Osteoblast (primary cell): ENCODE measurements at regions not wholly inside any gene's neighbourhood (a gene's known extent, or its start where the extent isn't known, plus 50 kb on each side); places are given as distances from the start of the nearest gene placed in this dataset.

ENCODE experiments used
- DNase-seq: peaks from one replicate; pipeline ENCODE4 v3.0.0; 2011; ENCODE audit warnings: low spot score, mixed read lengths; ENCODE audit not compliant: insufficient read length; ENCODE audit errors: missing footprints
- H2AFZ ChIP-seq: 2 replicates; pipeline ENCODE4 v1.6.0; 2011; ENCODE audit warnings: mild to moderate bottlenecking, low read length
- H3K27ac ChIP-seq: 2 replicates; pipeline ENCODE4 v1.5.1; 2011; ENCODE audit warnings: mild to moderate bottlenecking, low read depth, low read length, moderate library complexity
- H3K27me3 ChIP-seq: 2 replicates; pipeline ENCODE4 v1.6.0; 2012; ENCODE audit warnings: mild to moderate bottlenecking, control low read depth, inconsistent platforms, low read length, moderate library complexity; ENCODE audit not compliant: insufficient read depth
- H3K36me3 ChIP-seq: 2 replicates; pipeline ENCODE4 v1.5.1; 2011; ENCODE audit warnings: mild to moderate bottlenecking, low read length, control low read depth, moderate library complexity; ENCODE audit not compliant: insufficient read depth
- H3K4me1 ChIP-seq: 2 replicates; pipeline ENCODE4 v1.5.1; 2011; ENCODE audit warnings: mild to moderate bottlenecking, low read length, control low read depth, moderate library complexity; ENCODE audit not compliant: insufficient read depth
- H3K4me2 ChIP-seq: 2 replicates; pipeline ENCODE4 v1.6.0; 2011; ENCODE audit warnings: mild to moderate bottlenecking, low read length; ENCODE audit not compliant: insufficient read depth
- H3K4me3 ChIP-seq: fragments of 200-600 bp; sonication (generic); 3 replicates; pipeline ENCODE4 v1.5.1; 2012; ENCODE audit warnings: mild to moderate bottlenecking, low read length, inconsistent platforms; ENCODE audit not compliant: insufficient read depth
- H3K79me2 ChIP-seq: 2 replicates; pipeline ENCODE4 v1.6.0; 2012; ENCODE audit warnings: mild to moderate bottlenecking, low read length, control low read depth, inconsistent platforms; ENCODE audit not compliant: insufficient read depth
- H3K9me3 ChIP-seq: 2 replicates; pipeline ENCODE4 v1.5.1; 2011; ENCODE audit warnings: low read depth, low read length, control low read depth
- H4K20me1 ChIP-seq: 2 replicates; pipeline ENCODE4 v1.6.0; 2012; ENCODE audit warnings: mild to moderate bottlenecking, low read length, control low read depth; ENCODE audit not compliant: insufficient read depth
- CTCF ChIP-seq: IDR thresholded peaks from 2 replicates; pipeline ENCODE4 v1.5.1; 2011; ENCODE audit warnings: mild to moderate bottlenecking, low read depth, low read length, moderate library complexity; ENCODE audit errors: extremely low read depth

- Histone ChIP-seq H2AFZ (no peak overlapping the region), H3K4me2 (no peak overlapping the region), H3K4me3 (no peak overlapping the region), H3K27me3 (peaks cover 3% of the 10 kb centered on the region), H3K4me1 (no peaks in the 10 kb centered on the region), H3K79me2 (no peaks in the 10 kb centered on the region), H3K27ac (no peak overlapping the region), H3K9me3 (no peaks in the 10 kb centered on the region), H4K20me1 (no peaks in the 10 kb centered on the region), H3K36me3 (no peaks in the 10 kb centered on the region)
- TF ChIP-seq CTCF: no peak
- DNase-seq: no peak
Observed at GRCh38 chr1:37394574-37395464, 79.6 kb upstream of the ZC3H12A start.

- no peaks in the 10 kb centered on the region for H3K79me2 ChIP-seq
- no peaks in the 10 kb centered on the region for H4K20me1 ChIP-seq
- no peak for DNase-seq
- H3K4me3 ChIP-seq: no peak overlapping the region
- no peak overlapping the region for H2AFZ ChIP-seq
- no peaks in the 10 kb centered on the region for H3K9me3 ChIP-seq
- H3K36me3 ChIP-seq: no peaks in the 10 kb centered on the region
- no peak overlapping the region for H3K4me2 ChIP-seq
- H3K27ac ChIP-seq: no peak overlapping the region
- H3K4me1 ChIP-seq: no peaks in the 10 kb centered on the region
- H3K27me3 ChIP-seq: peaks cover 3% of the 10 kb centered on the region
- TF ChIP-seq CTCF: no peak
Observed at GRCh38 chr1:37398096-37398495, 76.3 kb upstream of the ZC3H12A start.

GRCh38 chr1:37399205-37399604 is 75.2 kb upstream of the ZC3H12A start:
- Histone ChIP-seq H3K36me3 (no peaks in the 10 kb centered on the region), H3K27ac (no peak overlapping the region), H3K9me3 (no peaks in the 10 kb centered on the region), H3K79me2 (no peaks in the 10 kb centered on the region), H3K4me2 (no peak overlapping the region), H4K20me1 (no peaks in the 10 kb centered on the region), H2AFZ (no peak overlapping the region), H3K4me3 (no peak overlapping the region), H3K4me1 (no peaks in the 10 kb centered on the region), H3K27me3 (peaks cover 3% of the 10 kb centered on the region)
- TF ChIP-seq CTCF: no peak
- no peak for DNase-seq

- no peaks in the 10 kb centered on the region for H3K79me2 ChIP-seq
Observed at GRCh38 chr1:37399830-37400464, 74.4 kb upstream of the ZC3H12A start.

More at GRCh38 chr1:37399830-37400464, 74.4 kb upstream of the ZC3H12A start:
- no peak overlapping the region for H3K27ac ChIP-seq
- no peak overlapping the region for H2AFZ ChIP-seq
- no peaks in the 10 kb centered on the region for H3K4me1 ChIP-seq
- no peak for TF ChIP-seq CTCF
- no peaks in the 10 kb centered on the region for H3K9me3 ChIP-seq
- H3K36me3 ChIP-seq: no peaks in the 10 kb centered on the region
- no peak for DNase-seq
- H3K4me3 ChIP-seq: no peak overlapping the region
- no peaks in the 10 kb centered on the region for H4K20me1 ChIP-seq
- H3K27me3 ChIP-seq: peaks cover 3% of the 10 kb centered on the region
- H3K4me2 ChIP-seq: no peak overlapping the region
